ENCODE measurements at regions not wholly inside any gene's neighbourhood (a gene's known extent, or its start where the extent isn't known, plus 50 kb on each side); places are given as distances from the start of the nearest gene placed in this dataset.

DNA sequence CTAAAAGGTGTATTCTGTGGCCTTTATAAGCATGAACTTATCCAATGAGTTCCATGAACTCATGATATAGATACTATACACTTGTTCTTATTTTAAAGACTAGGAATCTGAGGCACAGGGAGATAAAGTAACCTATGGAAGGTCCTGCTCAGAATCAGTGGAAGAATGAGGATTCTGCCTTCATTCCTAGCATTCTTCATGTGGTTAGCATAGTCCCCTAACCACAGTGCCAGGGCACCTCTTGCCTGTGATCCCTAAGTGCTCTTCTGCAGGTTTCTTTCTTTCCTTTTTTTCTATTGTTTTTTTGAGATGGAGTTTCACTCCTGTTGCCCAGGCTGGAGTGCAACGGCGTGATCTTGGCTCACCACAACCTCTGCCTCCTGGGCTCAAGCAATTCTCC is 174.1 kb downstream of the C9orf152 start:
- H3K4me1 ChIP-seq (ENCODE audit: insufficient read depth) = peaks cover 8% of the 10 kb centered on the region
- 100% methylated on average over 2 of the region's 2 CpGs for WGBS (ENCODE audit: low lambda C conversion rate, missing lambda C conversion rate)
- TF ChIP-seq, protein P1, sequence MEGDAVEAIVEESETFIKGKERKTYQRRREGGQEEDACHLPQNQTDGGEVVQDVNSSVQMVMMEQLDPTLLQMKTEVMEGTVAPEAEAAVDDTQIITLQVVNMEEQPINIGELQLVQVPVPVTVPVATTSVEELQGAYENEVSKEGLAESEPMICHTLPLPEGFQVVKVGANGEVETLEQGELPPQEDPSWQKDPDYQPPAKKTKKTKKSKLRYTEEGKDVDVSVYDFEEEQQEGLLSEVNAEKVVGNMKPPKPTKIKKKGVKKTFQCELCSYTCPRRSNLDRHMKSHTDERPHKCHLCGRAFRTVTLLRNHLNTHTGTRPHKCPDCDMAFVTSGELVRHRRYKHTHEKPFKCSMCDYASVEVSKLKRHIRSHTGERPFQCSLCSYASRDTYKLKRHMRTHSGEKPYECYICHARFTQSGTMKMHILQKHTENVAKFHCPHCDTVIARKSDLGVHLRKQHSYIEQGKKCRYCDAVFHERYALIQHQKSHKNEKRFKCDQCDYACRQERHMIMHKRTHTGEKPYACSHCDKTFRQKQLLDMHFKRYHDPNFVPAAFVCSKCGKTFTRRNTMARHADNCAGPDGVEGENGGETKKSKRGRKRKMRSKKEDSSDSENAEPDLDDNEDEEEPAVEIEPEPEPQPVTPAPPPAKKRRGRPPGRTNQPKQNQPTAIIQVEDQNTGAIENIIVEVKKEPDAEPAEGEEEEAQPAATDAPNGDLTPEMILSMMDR (IDR thresholded peaks at IDR 0.05; ENCODE audit: poor library complexity) = no peak
- no peak for TF ChIP-seq EZH2phosphoT487 (IDR thresholded peaks at IDR 0.05; ENCODE audit: low read depth, severe bottlenecking, unreplicated experiment)

DNA sequence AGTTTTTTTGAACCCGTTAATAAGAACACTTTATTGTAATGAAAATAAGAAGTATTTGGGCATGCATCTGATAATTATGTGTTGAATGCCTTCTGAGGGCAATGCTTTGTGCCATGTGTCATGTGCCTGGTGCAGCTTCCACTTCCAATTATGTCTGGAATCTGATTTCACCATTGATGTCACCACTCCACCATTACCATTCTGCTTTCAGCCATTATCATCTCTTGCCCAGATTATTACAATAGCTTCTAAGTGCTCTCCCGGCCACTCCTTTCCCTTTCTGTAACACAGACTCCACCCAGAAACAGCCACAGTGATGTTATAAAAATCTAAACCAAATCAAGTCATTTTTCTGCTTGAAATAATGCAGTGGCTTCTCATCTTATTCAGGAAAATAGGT is 171.7 kb downstream of the C9orf152 start:
- no peaks in the 10 kb centered on the region for H3K9me2 ChIP-seq (replicated peaks; ENCODE audit: insufficient read depth)
- no peaks in the 10 kb centered on the region for H3K9me3 ChIP-seq (ENCODE audit: low read depth)
- no peak overlapping the region for H3K27ac ChIP-seq
- no peak for TF ChIP-seq EZH2 (IDR thresholded peaks at IDR 0.05; ENCODE audit: borderline replicate concordance)
- 88% methylated on average over 2 of the region's 2 CpGs for WGBS (ENCODE audit: low lambda C conversion rate, missing lambda C conversion rate)
- peaks cover 10% of the 10 kb centered on the region for H3K4me1 ChIP-seq (ENCODE audit: insufficient read depth)
- no peak for DNase-seq (ENCODE audit: low spot score)
- H3K4me2 ChIP-seq = no peak overlapping the region
- H3K4me3 ChIP-seq = no peak overlapping the region
- no peaks in the 10 kb centered on the region for H4K20me1 ChIP-seq (ENCODE audit: insufficient read depth, poor library complexity, severe bottlenecking)
- H3K36me3 ChIP-seq (replicated peaks; ENCODE audit: insufficient read depth, low read depth) = no peaks in the 10 kb centered on the region
- no peaks in the 10 kb centered on the region for H3K27me3 ChIP-seq
- H3K79me2 ChIP-seq = no peaks in the 10 kb centered on the region
- H2AFZ ChIP-seq = no peak overlapping the region

More for the DNA sequence above, 174.1 kb downstream of the C9orf152 start:
- no peak for DNase-seq (ENCODE audit: low spot score)
- H3K9me3 ChIP-seq (ENCODE audit: low read depth) = no peaks in the 10 kb centered on the region
- no peaks in the 10 kb centered on the region for H4K20me1 ChIP-seq (ENCODE audit: insufficient read depth, poor library complexity, severe bottlenecking)
- H3K9me2 ChIP-seq (replicated peaks; ENCODE audit: insufficient read depth) = no peaks in the 10 kb centered on the region
- no peak overlapping the region for H3K4me3 ChIP-seq
- H3K79me2 ChIP-seq = no peaks in the 10 kb centered on the region
- no peaks in the 10 kb centered on the region for H3K36me3 ChIP-seq (replicated peaks; ENCODE audit: insufficient read depth, low read depth)
- H3K27me3 ChIP-seq = no peaks in the 10 kb centered on the region
- H3K27ac ChIP-seq = no peak overlapping the region
- no peak overlapping the region for H3K4me2 ChIP-seq
- no peak overlapping the region for H2AFZ ChIP-seq

DNA sequence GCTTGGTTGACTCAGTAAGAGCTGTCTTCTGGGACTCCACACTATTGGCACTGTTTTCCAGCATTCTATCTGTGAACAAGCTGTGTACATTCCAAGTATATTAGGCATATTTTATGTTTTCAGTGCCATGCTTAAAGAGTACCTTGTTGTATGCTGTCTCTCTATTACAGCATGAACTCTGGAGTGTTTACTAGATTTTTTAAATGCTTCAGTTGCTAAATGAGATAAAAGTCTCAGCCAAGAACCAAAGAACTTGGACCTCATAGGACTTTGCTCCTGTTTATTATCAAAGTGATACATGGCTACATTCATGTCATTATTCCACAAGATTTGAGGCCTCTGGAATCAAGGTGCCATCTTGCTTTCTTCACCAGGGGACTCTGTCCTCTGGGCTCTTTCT is 167.2 kb downstream of the C9orf152 start:
- Histone ChIP-seq H3K36me3 (replicated peaks; ENCODE audit: insufficient read depth, low read depth) (no peaks in the 10 kb centered on the region), H3K4me3 (no peak overlapping the region), H3K4me1 (ENCODE audit: insufficient read depth) (peaks cover 15% of the 10 kb centered on the region), H3K4me2 (peak overlapping the region; percentile 26), H3K27me3 (no peaks in the 10 kb centered on the region), H3K9me3 (ENCODE audit: low read depth) (no peaks in the 10 kb centered on the region), H3K9me2 (replicated peaks; ENCODE audit: insufficient read depth) (no peaks in the 10 kb centered on the region), H4K20me1 (ENCODE audit: insufficient read depth, poor library complexity, severe bottlenecking) (no peaks in the 10 kb centered on the region), H3K79me2 (no peaks in the 10 kb centered on the region), H3K27ac (peak overlapping the region; percentile 59), H2AFZ (no peak overlapping the region)
- peak; percentile 35 for DNase-seq (ENCODE audit: low spot score)
- TF ChIP-seq EZH2phosphoT487 (IDR thresholded peaks at IDR 0.05; ENCODE audit: low read depth, severe bottlenecking, unreplicated experiment) (no peak), EZH2 (IDR thresholded peaks at IDR 0.05; ENCODE audit: borderline replicate concordance) (no peak)
- TF ChIP-seq, protein P1 (IDR thresholded peaks at IDR 0.05; ENCODE audit: poor library complexity) = no peak

DNA sequence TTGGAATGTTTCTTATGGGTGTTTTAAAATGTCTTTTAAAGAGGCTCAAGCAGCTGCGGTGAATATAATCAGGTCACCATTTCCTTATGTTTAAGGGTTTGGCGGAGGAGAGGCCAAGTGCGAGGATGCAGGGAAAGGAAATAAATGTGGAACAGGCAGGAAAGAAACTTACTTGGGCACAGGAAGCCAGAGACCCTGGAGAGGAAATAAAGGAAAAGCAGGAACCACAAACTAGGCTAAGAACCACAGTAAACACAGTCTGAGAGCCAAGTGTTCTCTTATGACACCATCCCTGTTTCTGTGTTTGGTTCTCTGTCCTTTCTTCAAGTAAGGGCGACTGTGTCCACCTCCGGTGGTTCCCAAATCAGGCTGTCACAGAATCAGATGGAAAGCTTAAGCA is 166.5 kb downstream of the C9orf152 start:
- TF ChIP-seq EZH2phosphoT487 (IDR thresholded peaks at IDR 0.05; ENCODE audit: low read depth, severe bottlenecking, unreplicated experiment) = no peak
- TF ChIP-seq EZH2 (IDR thresholded peaks at IDR 0.05; ENCODE audit: borderline replicate concordance) = no peak
- TF ChIP-seq, protein P1 (IDR thresholded peaks at IDR 0.05; ENCODE audit: poor library complexity) = no peak
- Histone ChIP-seq H4K20me1 (ENCODE audit: insufficient read depth, poor library complexity, severe bottlenecking) (no peaks in the 10 kb centered on the region), H3K4me2 (no peak overlapping the region), H3K27ac (peak overlapping the region; percentile 59), H3K79me2 (no peaks in the 10 kb centered on the region), H3K36me3 (replicated peaks; ENCODE audit: insufficient read depth, low read depth) (no peaks in the 10 kb centered on the region), H2AFZ (no peak overlapping the region), H3K27me3 (peaks cover under 1% of the 10 kb centered on the region), H3K9me2 (replicated peaks; ENCODE audit: insufficient read depth) (no peaks in the 10 kb centered on the region), H3K9me3 (ENCODE audit: low read depth) (no peaks in the 10 kb centered on the region), H3K4me1 (ENCODE audit: insufficient read depth) (peaks cover 15% of the 10 kb centered on the region), H3K4me3 (no peak overlapping the region)
- no peak for DNase-seq (ENCODE audit: low spot score)
- WGBS (ENCODE audit: low lambda C conversion rate, missing lambda C conversion rate) = 90% methylated on average over 5 of the region's 5 CpGs

Data from hepatocyte (in vitro differentiated cells).